Activated T-helper 1 cell treated with anti-CD3 and anti-CD28 coated beads, Interleukin-12 subunit alpha, Interleukin-12 subunit beta, Interleukin-2, Interleukin-4 antibody, amounts not matched to agents 30 ng/mL and 10 ng/mL and 1 ng/mL, durations not matched to agents 14 hours and 24 hours and 36 hours (primary cell): ENCODE measurements at regions not wholly inside any gene's neighbourhood (a gene's known extent, or its start where the extent isn't known, plus 50 kb on each side); places are given as distances from the start of the nearest gene placed in this dataset.

Experiments used
- DNase-seq: peaks from one replicate; pipeline ENCODE4 v3.0.0; 2021; ENCODE audit warnings: low spot score
- H3K27ac Mint-ChIP-seq: one replicate; pipeline ENCODE4 v1.8.0; 2021; ENCODE audit warnings: mild to moderate bottlenecking, mixed read lengths
- H3K27me3 Mint-ChIP-seq: one replicate; pipeline ENCODE4 v1.8.0; 2022; ENCODE audit warnings: mild to moderate bottlenecking, moderate library complexity, mixed read lengths; ENCODE audit not compliant: insufficient read depth
- H3K36me3 Mint-ChIP-seq: one replicate; pipeline ENCODE4 v1.8.0; 2021; ENCODE audit warnings: low read depth, mixed read lengths
- H3K4me1 Mint-ChIP-seq: one replicate; pipeline ENCODE4 v1.8.0; 2021; ENCODE audit warnings: low read depth, mixed read lengths
- H3K4me3 Mint-ChIP-seq: one replicate; pipeline ENCODE4 v1.8.0; 2021; ENCODE audit warnings: mild to moderate bottlenecking, moderate library complexity, mixed read lengths
- H3K9me3 Mint-ChIP-seq: one replicate; pipeline ENCODE4 v1.8.0; 2021; ENCODE audit warnings: mixed read lengths
- intact Hi-C: fragments of 100-400 bp; cut with micrococcal nuclease; formaldehyde crosslinking; loops from one replicate; pipeline ENCODE4 v1.15.1; 2024

DNA sequence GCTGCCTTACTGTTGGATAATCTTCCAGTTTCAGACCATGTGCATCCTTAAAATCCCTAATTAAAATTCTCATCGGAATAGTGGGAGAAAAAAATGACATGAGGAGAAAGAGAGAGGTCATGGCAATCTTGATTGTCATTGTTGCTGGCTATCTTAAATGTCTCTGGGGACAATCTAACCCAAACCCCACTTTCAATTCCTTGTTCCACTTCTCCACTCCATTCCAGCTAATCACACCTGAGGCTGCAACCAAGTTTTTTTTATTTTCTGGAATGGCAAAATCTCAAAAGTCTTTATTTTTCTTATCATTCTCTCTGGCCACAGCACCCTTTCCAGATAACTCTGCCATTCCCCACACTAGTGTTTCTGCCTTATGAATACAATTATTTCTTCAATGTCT lies 171.9 kb upstream of the RASA1 start:
- H3K9me3 Mint-ChIP-seq, result no peaks in the 10 kb centered on the region
- peaks cover 10% of the 10 kb centered on the region for H3K4me1 Mint-ChIP-seq
- H3K27ac Mint-ChIP-seq, result no peak overlapping the region
- DNase-seq, result no peak
- H3K27me3 Mint-ChIP-seq, result peaks cover 18% of the 10 kb centered on the region
- intact Hi-C loops, result no loop called here
- H3K36me3 Mint-ChIP-seq, result peaks cover 1% of the 10 kb centered on the region
- H3K4me3 Mint-ChIP-seq, result no peak overlapping the region

DNA sequence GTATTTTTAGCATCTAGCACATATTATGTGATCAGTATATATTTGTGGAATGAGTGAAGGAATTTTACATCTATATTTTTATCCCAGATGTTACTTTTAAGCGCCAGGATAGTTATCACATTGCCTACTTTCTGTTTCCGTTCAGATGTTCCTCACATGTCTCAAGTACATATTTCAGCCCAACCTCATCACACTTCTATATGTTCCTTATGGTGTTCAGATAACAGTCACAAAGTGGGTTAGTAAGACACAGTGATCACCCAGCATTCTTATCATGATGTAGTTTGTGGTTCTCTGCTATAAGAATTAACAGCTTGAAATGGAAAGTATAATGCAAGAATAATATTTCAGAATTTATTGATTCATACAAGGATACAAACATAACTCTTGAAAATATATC lies 170.0 kb upstream of the RASA1 start:
- Mint-ChIP-seq H3K27ac (no peak overlapping the region), H3K36me3 (peaks cover 1% of the 10 kb centered on the region), H3K9me3 (no peaks in the 10 kb centered on the region), H3K4me3 (no peak overlapping the region), H3K27me3 (peaks cover 20% of the 10 kb centered on the region), H3K4me1 (peaks cover 18% of the 10 kb centered on the region)
- intact Hi-C loops, result no loop called here
- no peak for DNase-seq

- Mint-ChIP-seq H3K27me3 (peaks cover 17% of the 10 kb centered on the region), H3K4me3 (no peak overlapping the region), H3K27ac (no peak overlapping the region), H3K4me1 (peaks cover 22% of the 10 kb centered on the region), H3K9me3 (no peaks in the 10 kb centered on the region), H3K36me3 (peaks cover 1% of the 10 kb centered on the region)
- intact Hi-C loops, result no loop called here
- DNase-seq, result no peak
These were observed 168.3 kb upstream of the RASA1 start for GRCh38 chr5:87099291-87099839.

GRCh38 chr5:87099968-87100367 lies 167.7 kb upstream of the RASA1 start:
- Mint-ChIP-seq H3K27ac (no peak overlapping the region), H3K9me3 (peaks cover under 1% of the 10 kb centered on the region), H3K4me3 (no peak overlapping the region), H3K4me1 (peaks cover 21% of the 10 kb centered on the region), H3K36me3 (peaks cover 1% of the 10 kb centered on the region), H3K27me3 (peaks cover 16% of the 10 kb centered on the region)
- intact Hi-C loops, result no loop called here
- no peak for DNase-seq

DNA sequence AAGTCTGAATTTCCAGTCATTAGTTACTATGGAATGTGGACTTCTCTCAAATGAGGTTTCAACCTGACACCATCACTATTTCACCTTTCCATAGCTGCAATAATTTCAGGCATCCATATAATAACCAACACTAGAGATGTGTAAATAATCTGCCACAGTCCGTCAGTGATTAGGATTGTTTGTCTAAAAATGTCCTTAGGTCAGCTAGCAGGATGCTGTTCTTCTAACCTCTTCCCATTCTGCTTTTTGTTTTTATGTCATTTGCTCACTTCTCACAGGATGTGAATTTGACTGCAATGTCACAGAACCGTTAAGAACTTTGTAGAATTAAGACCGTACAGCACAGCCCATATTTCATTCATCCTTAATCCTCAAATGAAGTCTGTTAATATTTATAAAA lies 166.4 kb upstream of the RASA1 start:
- Mint-ChIP-seq H3K27ac (no peak overlapping the region), H3K27me3 (peaks cover 9% of the 10 kb centered on the region), H3K9me3 (peaks cover 9% of the 10 kb centered on the region), H3K36me3 (peaks cover 1% of the 10 kb centered on the region), H3K4me3 (no peak overlapping the region), H3K4me1 (peaks cover 21% of the 10 kb centered on the region)
- intact Hi-C loops, result no loop called here
- no peak for DNase-seq

GRCh38 chr5:87102841-87103240 lies 164.8 kb upstream of the RASA1 start:
- Mint-ChIP-seq H3K9me3 (peaks cover 9% of the 10 kb centered on the region), H3K36me3 (peaks cover 1% of the 10 kb centered on the region), H3K4me3 (no peak overlapping the region), H3K27ac (no peak overlapping the region), H3K27me3 (peaks cover 3% of the 10 kb centered on the region), H3K4me1 (peaks cover 21% of the 10 kb centered on the region)
- intact Hi-C loops, result no loop called here
- no peak for DNase-seq

DNA sequence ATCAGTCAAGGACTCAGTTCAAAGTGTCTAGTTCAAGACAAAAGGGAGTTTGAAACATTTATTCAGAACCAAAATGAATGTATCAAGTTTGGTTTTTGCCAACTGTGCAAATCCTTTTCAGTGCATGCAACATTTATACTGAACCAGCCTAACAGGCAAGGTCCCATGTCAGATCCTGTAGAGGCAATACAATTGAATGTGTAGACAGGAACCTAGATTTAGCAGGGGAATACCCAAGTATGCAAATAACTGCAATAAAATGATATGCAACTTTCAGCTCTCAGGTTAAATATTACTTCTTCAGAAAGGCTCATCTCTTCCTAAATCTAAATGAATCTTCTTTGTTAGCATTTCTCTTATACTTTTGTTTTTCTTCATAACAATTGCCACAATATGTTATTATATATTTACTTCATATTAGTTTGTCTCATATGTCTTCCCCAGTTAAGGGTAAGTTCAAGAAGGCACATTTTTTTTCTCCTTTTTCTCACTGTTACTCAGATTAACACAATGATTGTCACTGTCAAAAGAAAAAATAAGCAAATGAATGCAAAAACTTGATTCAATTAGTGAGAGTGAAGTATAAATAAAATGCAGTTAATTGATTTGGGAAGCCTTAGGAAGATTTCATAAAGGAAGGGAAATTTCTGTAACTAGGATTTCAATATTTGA lies 163.9 kb upstream of the RASA1 start:
- Mint-ChIP-seq H3K9me3 (peaks cover 9% of the 10 kb centered on the region), H3K27ac (no peak overlapping the region), H3K27me3 (peaks cover 2% of the 10 kb centered on the region), H3K4me1 (peaks cover 17% of the 10 kb centered on the region), H3K4me3 (no peak overlapping the region), H3K36me3 (no peaks in the 10 kb centered on the region)
- DNase-seq, result no peak
- intact Hi-C loops, result no loop called here

GRCh38 chr5:87105577-87105976 lies 162.1 kb upstream of the RASA1 start:
- Mint-ChIP-seq H3K27ac (no peak overlapping the region), H3K27me3 (peaks cover 2% of the 10 kb centered on the region), H3K9me3 (peaks cover 9% of the 10 kb centered on the region), H3K36me3 (peaks cover 2% of the 10 kb centered on the region), H3K4me1 (peaks cover 17% of the 10 kb centered on the region), H3K4me3 (no peak overlapping the region)
- intact Hi-C loops, result no loop called here
- no peak for DNase-seq

- DNase-seq, result no peak
- H3K27ac Mint-ChIP-seq, result no peak overlapping the region
- H3K36me3 Mint-ChIP-seq, result peaks cover 2% of the 10 kb centered on the region
- no peak overlapping the region for H3K4me3 Mint-ChIP-seq
- intact Hi-C loops, result no loop called here
- H3K4me1 Mint-ChIP-seq, result peaks cover 14% of the 10 kb centered on the region
- peaks cover 9% of the 10 kb centered on the region for H3K9me3 Mint-ChIP-seq
- H3K27me3 Mint-ChIP-seq, result peaks cover 4% of the 10 kb centered on the region
These were observed 157.9 kb upstream of the RASA1 start for GRCh38 chr5:87109746-87110145.

- no peak overlapping the region for H3K27ac Mint-ChIP-seq
- H3K4me1 Mint-ChIP-seq, result peaks cover 14% of the 10 kb centered on the region
- H3K36me3 Mint-ChIP-seq, result peaks cover 2% of the 10 kb centered on the region
- intact Hi-C loops, result no loop called here
- H3K4me3 Mint-ChIP-seq, result no peak overlapping the region
- peaks cover 4% of the 10 kb centered on the region for H3K27me3 Mint-ChIP-seq
- peaks cover 1% of the 10 kb centered on the region for H3K9me3 Mint-ChIP-seq
- DNase-seq, result no peak
These were observed 157.0 kb upstream of the RASA1 start for GRCh38 chr5:87110721-87111120.

DNA sequence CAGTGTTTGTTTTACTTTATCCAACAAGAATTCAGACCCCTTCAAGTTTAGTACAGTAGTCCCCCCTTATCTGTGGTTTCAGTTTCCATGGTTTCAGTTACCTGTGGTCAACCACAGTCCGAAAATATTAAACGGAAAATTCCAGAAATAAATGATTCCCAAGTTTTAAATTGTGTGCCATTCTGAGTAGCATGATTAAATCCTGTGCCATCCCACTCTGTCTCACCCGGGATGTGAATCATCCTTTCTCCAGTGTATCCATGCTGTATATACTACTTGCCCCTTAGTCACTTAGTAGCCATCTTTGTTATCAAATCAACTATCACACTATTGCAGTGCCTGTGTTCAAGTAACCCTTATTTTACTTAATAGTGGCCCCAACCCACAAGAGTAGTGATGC lies 153.8 kb upstream of the RASA1 start:
- Mint-ChIP-seq H3K4me1 (peaks cover 29% of the 10 kb centered on the region), H3K4me3 (no peak overlapping the region), H3K9me3 (no peaks in the 10 kb centered on the region), H3K27me3 (peaks cover 4% of the 10 kb centered on the region), H3K27ac (no peak overlapping the region), H3K36me3 (peaks cover 2% of the 10 kb centered on the region)
- intact Hi-C loops, result no loop called here
- DNase-seq, result no peak

- H3K4me1 Mint-ChIP-seq, result peaks cover 36% of the 10 kb centered on the region
- intact Hi-C loops, result no loop called here
- peaks cover 2% of the 10 kb centered on the region for H3K36me3 Mint-ChIP-seq
- no peak overlapping the region for H3K4me3 Mint-ChIP-seq
- no peak overlapping the region for H3K27ac Mint-ChIP-seq
- H3K9me3 Mint-ChIP-seq, result no peaks in the 10 kb centered on the region
- no peak for DNase-seq
- peaks cover 4% of the 10 kb centered on the region for H3K27me3 Mint-ChIP-seq
These were observed 153.1 kb upstream of the RASA1 start for GRCh38 chr5:87114631-87115030.

DNA sequence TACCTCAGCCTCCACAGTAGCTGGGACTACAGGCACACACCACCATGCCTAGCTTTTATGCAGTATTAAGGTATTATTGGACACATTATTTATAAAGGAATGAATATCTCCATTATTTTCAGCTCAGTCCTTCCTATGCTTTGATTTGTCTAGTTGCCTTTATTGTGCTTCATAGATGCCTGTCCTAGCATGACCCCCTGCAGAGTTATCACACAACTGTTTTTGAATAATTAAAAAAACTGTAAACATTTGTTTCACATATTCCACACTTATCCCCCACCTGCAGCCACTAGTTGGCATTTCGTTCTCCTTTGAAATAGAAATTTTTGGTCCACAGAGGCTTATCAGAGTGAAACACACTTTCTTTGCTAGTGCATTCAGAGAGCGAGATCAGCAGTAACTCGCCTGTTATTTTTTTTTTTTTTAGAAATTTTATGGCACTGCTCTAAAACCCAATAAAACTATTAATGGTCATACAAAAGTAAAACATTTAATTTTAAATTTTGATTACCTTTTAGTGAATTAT lies 151.8 kb upstream of the RASA1 start:
- peaks cover 4% of the 10 kb centered on the region for H3K27me3 Mint-ChIP-seq
- intact Hi-C loops, result loop anchor here (2.0 kb wide), 1 partner anchor 199 kb away; no protein-coding TSS in a partner anchor
- no peak overlapping the region for H3K4me3 Mint-ChIP-seq
- no peak overlapping the region for H3K27ac Mint-ChIP-seq
- no peaks in the 10 kb centered on the region for H3K9me3 Mint-ChIP-seq
- DNase-seq, result no peak
- no peaks in the 10 kb centered on the region for H3K36me3 Mint-ChIP-seq
- H3K4me1 Mint-ChIP-seq, result peaks cover 49% of the 10 kb centered on the region
